ENCODE measurements at regions not wholly inside any gene's neighbourhood (a gene's known extent, or its start where the extent isn't known, plus 50 kb on each side); places are given as distances from the start of the nearest gene placed in this dataset.

GRCh38 chr5:4226565-4226964, 630.9 kb downstream of the IRX1 start:
- TF ChIP-seq CTCF (IDR thresholded peaks at IDR 0.05) (no peak), JUN (IDR thresholded peaks at IDR 0.05) (no peak), ELK1 (IDR thresholded peaks at IDR 0.05; ENCODE audit: low read depth, low read length) (no peak), EP300 (IDR thresholded peaks at IDR 0.05) (no peak), POLR2A (IDR thresholded peaks at IDR 0.05; ENCODE audit: low read length) (no peak)
